ENCODE measurements at regions not wholly inside any gene's neighbourhood (a gene's known extent, or its start where the extent isn't known, plus 50 kb on each side); places are given as distances from the start of the nearest gene placed in this dataset.

- Histone ChIP-seq H3K4me1 (replicated peaks) (no peaks in the 10 kb centered on the region), H3K27me3 (replicated peaks) (no peaks in the 10 kb centered on the region)
Measured at GRCh38 chr4:115660465-115660864, 547.0 kb upstream of the NDST4 start.

GRCh38 chr4:115657991-115658650 is 544.7 kb upstream of the NDST4 start:
- no peak overlapping the region for H3K27ac ChIP-seq
- no peaks in the 10 kb centered on the region for H3K9me3 ChIP-seq (replicated peaks)
- no peak for DNase-seq (ENCODE audit: low read depth in 1 of 2, low spot score in 2 of 2)
- no peak overlapping the region for H3K4me3 ChIP-seq
- H3K4me1 ChIP-seq (replicated peaks): no peaks in the 10 kb centered on the region
- H3K27me3 ChIP-seq (replicated peaks): no peaks in the 10 kb centered on the region
- no peaks in the 10 kb centered on the region for H3K36me3 ChIP-seq

More at GRCh38 chr4:115660465-115660864, 547.0 kb upstream of the NDST4 start:
- H3K36me3 ChIP-seq: no peaks in the 10 kb centered on the region
- H3K9me3 ChIP-seq (replicated peaks): no peaks in the 10 kb centered on the region
- DNase-seq (ENCODE audit: low read depth in 1 of 2, low spot score in 2 of 2): no peak
- no peak overlapping the region for H3K27ac ChIP-seq
- H3K4me3 ChIP-seq: no peak overlapping the region

DNA sequence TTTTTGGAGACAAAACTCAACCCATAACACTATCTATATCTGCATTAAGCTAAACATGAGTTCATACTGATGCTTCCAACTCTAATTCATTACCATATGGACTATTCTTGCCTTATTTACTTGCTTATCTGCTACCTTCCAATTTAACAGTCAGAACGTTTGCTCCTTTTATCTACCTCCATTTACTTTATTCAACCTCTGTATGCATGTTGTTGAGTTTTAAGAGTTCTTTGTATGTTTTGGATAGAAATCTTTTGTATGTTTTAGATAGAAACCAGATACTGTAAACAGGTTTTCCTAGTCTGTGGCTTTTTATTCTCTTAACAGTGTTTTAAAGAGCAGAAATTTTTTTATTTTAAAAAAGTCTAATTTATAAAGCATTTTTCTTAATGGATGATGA is 542.2 kb upstream of the NDST4 start:
- DNase-seq (ENCODE audit: low read depth in 1 of 2, low spot score in 2 of 2): no peak
- Histone ChIP-seq H3K9me3 (replicated peaks) (no peaks in the 10 kb centered on the region), H3K27me3 (replicated peaks) (no peaks in the 10 kb centered on the region), H3K27ac (no peak overlapping the region), H3K4me1 (replicated peaks) (no peaks in the 10 kb centered on the region), H3K4me3 (no peak overlapping the region), H3K36me3 (no peaks in the 10 kb centered on the region)

DNA sequence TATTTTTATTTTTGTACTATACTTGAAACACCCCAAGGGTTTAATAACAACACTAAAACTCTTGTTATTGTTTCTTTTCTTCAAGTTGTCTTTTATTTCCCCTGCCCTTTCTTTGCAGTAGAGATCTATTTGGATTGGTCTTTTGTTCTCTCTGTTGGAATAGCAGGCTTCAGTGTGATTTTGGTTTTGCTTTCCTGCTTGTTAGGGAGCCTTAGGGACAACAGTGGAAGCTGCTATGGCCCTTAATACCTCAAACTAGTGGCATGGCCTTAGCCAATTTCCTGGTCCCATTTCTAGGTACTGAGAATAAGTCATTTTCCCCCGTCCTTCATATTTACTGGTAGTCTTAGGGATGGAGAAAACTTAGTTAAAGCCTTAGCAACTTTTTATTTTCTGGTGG is 535.4 kb upstream of the NDST4 start:
- H3K36me3 ChIP-seq: no peaks in the 10 kb centered on the region

DNA sequence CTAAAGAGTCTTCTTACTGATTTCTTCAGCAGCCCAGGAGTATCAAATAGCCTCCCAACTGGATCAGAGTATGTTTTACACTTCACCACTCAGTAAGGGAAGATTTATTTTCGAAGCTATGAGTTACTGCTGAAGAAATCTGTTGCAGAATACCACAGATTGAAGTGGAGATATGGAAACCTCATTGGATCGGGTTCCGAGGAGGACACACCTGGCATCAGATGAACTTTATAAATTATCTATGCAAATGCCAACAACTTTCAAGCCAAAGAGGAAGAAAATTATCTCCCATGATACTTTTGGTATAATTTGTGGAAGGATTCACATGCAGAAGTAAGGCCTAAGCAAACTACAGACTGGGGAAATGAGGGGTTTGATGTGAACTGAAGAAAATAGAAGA is 515.9 kb upstream of the NDST4 start:
- no peaks in the 10 kb centered on the region for H3K9me3 ChIP-seq (replicated peaks)
- DNase-seq (ENCODE audit: low read depth in 1 of 2, low spot score in 2 of 2): no peak
- no peak overlapping the region for H3K4me3 ChIP-seq
- H3K4me1 ChIP-seq (replicated peaks): no peaks in the 10 kb centered on the region
- no peaks in the 10 kb centered on the region for H3K36me3 ChIP-seq
- no peaks in the 10 kb centered on the region for H3K27me3 ChIP-seq (replicated peaks)
- H3K27ac ChIP-seq: no peak overlapping the region

More for the DNA sequence above, 535.4 kb upstream of the NDST4 start:
- no peaks in the 10 kb centered on the region for H3K9me3 ChIP-seq (replicated peaks)
- H3K4me3 ChIP-seq: no peak overlapping the region
- H3K27me3 ChIP-seq (replicated peaks): no peaks in the 10 kb centered on the region
- no peak for DNase-seq (ENCODE audit: low read depth in 1 of 2, low spot score in 2 of 2)
- no peak overlapping the region for H3K27ac ChIP-seq
- no peaks in the 10 kb centered on the region for H3K4me1 ChIP-seq (replicated peaks)

DNA sequence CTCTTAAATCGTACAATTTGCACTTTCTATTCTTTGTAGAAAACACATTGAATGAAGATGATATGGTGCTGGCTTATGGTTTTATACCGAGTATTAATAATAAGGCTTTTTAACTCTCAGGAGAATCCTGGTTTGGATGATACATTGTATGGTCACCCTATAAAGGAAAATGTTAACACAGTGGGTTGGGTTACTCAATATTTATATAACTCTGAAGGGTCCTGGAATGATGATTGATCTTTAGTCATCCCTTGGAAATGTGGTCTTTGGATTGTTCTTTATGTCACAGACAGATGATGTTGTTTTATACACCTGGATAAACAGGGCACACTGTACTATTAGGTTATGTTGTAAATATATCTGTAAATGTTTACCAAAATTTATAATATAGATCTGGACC is 496.2 kb upstream of the NDST4 start:
- Histone ChIP-seq H3K4me3 (no peak overlapping the region), H3K36me3 (no peaks in the 10 kb centered on the region), H3K27me3 (replicated peaks) (no peaks in the 10 kb centered on the region), H3K4me1 (replicated peaks) (no peaks in the 10 kb centered on the region), H3K27ac (no peak overlapping the region), H3K9me3 (replicated peaks) (no peaks in the 10 kb centered on the region)
- DNase-seq (ENCODE audit: low read depth in 1 of 2, low spot score in 2 of 2): no peak

DNA sequence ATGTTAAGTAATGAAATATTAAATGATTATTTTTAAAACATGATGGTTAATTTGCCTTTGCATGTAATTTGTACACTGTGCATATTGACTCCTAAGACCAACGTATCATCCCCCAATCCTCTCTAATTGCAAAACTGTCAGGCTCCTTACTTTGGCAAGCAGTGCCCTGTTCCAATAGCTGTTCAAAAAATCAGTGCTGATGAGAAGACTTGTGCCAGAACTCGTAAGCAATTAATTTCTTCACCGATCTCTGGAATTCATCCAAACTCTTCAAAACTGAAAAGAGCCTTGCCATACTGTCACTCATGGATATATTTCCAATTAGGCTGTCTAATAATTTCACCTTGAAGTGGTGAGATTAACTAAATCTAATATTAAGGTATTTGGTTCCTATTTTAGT is 493.9 kb upstream of the NDST4 start:
- Histone ChIP-seq H3K27me3 (replicated peaks) (no peaks in the 10 kb centered on the region), H3K9me3 (replicated peaks) (no peaks in the 10 kb centered on the region), H3K36me3 (no peaks in the 10 kb centered on the region), H3K4me3 (no peak overlapping the region), H3K4me1 (replicated peaks) (no peaks in the 10 kb centered on the region), H3K27ac (no peak overlapping the region)
- DNase-seq (ENCODE audit: low read depth in 1 of 2, low spot score in 2 of 2): no peak

GRCh38 chr4:115596265-115597001 is 483.0 kb upstream of the NDST4 start:
- DNase-seq (ENCODE audit: low read depth in 1 of 2, low spot score in 2 of 2): no peak
- H3K27me3 ChIP-seq (replicated peaks): no peaks in the 10 kb centered on the region
- H3K9me3 ChIP-seq (replicated peaks): no peaks in the 10 kb centered on the region
- H3K4me3 ChIP-seq: no peak overlapping the region
- no peak overlapping the region for H3K27ac ChIP-seq
- H3K36me3 ChIP-seq: no peaks in the 10 kb centered on the region
- no peaks in the 10 kb centered on the region for H3K4me1 ChIP-seq (replicated peaks)

DNA sequence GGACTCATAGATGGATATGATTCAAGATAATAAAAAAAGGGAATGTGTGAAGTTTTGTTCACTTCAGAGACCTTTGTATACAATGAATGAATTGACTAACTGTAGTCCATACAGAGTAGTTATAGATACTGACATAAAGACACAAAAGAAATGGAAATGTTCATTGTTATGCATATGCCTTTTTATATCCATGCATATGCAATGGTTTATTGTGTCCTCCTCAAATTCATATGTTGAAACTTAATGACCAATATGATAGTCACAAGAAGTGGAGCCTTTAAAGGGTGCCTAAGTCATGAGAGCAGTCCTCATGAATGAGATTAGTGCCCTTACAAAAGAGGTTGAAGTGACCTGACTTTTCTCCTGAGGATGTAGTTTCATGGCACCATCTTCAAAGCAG is 467.5 kb upstream of the NDST4 start:
- Histone ChIP-seq H3K27ac (no peak overlapping the region), H3K4me1 (replicated peaks) (no peaks in the 10 kb centered on the region), H3K27me3 (replicated peaks) (no peaks in the 10 kb centered on the region), H3K36me3 (no peaks in the 10 kb centered on the region), H3K4me3 (no peak overlapping the region), H3K9me3 (replicated peaks) (no peaks in the 10 kb centered on the region)
- no peak for DNase-seq (ENCODE audit: low read depth in 1 of 2, low spot score in 2 of 2)

- no peaks in the 10 kb centered on the region for H3K9me3 ChIP-seq (replicated peaks)
- H3K4me3 ChIP-seq: no peak overlapping the region
- no peaks in the 10 kb centered on the region for H3K4me1 ChIP-seq (replicated peaks)
- DNase-seq (ENCODE audit: low read depth in 1 of 2, low spot score in 2 of 2): no peak
- no peaks in the 10 kb centered on the region for H3K27me3 ChIP-seq (replicated peaks)
- H3K27ac ChIP-seq: no peak overlapping the region
- H3K36me3 ChIP-seq: no peaks in the 10 kb centered on the region
Measured at GRCh38 chr4:115575851-115576250, 462.4 kb upstream of the NDST4 start.

DNA sequence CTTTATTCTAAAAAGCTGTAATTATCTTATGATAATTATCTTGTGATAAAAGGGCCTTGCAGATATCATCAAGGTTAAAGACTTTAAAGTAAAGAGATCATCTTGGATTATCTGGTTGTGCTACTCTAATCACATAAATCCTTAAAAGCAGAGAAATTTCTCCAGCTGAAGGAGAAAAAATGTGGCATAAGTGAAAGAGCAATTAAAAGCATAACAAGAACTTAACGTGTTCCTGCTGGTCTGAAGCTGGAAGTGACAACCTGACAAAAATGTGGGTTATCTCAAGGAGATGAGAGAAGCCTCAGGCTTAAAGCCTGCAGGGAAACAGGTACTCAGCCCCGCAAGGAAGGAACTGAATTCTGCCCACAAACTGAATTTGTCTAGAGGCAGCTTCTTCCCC is 449.1 kb upstream of the NDST4 start:
- Histone ChIP-seq H3K4me3 (no peak overlapping the region), H3K36me3 (no peaks in the 10 kb centered on the region), H3K9me3 (replicated peaks) (no peaks in the 10 kb centered on the region), H3K27ac (no peak overlapping the region), H3K27me3 (replicated peaks) (no peaks in the 10 kb centered on the region), H3K4me1 (replicated peaks) (no peaks in the 10 kb centered on the region)
- no peak for DNase-seq (ENCODE audit: low read depth in 1 of 2, low spot score in 2 of 2)

GRCh38 chr4:115548123-115548522 is 434.7 kb upstream of the NDST4 start:
- H3K9me3 ChIP-seq (replicated peaks): no peaks in the 10 kb centered on the region
- H3K27me3 ChIP-seq (replicated peaks): no peaks in the 10 kb centered on the region

GRCh38 chr4:115537387-115537786 is 424.0 kb upstream of the NDST4 start:
- no peak for DNase-seq (ENCODE audit: low read depth in 1 of 2, low spot score in 2 of 2)
- no peaks in the 10 kb centered on the region for H3K36me3 ChIP-seq
- H3K27ac ChIP-seq: no peak overlapping the region
- H3K9me3 ChIP-seq (replicated peaks): no peaks in the 10 kb centered on the region
- H3K27me3 ChIP-seq (replicated peaks): no peaks in the 10 kb centered on the region
- no peaks in the 10 kb centered on the region for H3K4me1 ChIP-seq (replicated peaks)
- no peak overlapping the region for H3K4me3 ChIP-seq

More at GRCh38 chr4:115548123-115548522, 434.7 kb upstream of the NDST4 start:
- Histone ChIP-seq H3K4me3 (no peak overlapping the region), H3K36me3 (no peaks in the 10 kb centered on the region), H3K4me1 (replicated peaks) (no peaks in the 10 kb centered on the region), H3K27ac (no peak overlapping the region)
- DNase-seq (ENCODE audit: low read depth in 1 of 2, low spot score in 2 of 2): no peak

DNA sequence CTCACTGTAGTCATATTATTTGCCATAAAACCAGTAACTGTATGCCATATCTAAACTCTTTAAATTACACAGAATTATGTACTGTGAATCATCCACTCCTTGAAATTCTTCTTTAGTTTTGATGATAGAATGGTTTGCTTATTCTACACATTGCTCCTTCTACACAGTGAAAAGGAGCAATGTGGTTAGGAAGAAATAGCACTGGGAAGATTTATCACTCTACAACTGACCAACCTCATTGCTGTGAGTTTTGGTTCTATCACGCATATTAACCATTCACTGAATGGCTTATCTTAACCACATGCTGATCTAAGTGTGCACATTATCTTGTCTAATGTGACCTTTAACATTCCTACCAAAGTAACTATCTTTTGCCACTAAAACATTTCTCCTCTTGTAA is 415.7 kb upstream of the NDST4 start:
- no peak overlapping the region for H3K4me3 ChIP-seq
- H3K27me3 ChIP-seq (replicated peaks): no peaks in the 10 kb centered on the region
- no peak for DNase-seq (ENCODE audit: low read depth in 1 of 2, low spot score in 2 of 2)
- no peaks in the 10 kb centered on the region for H3K36me3 ChIP-seq
- H3K9me3 ChIP-seq (replicated peaks): no peaks in the 10 kb centered on the region
- H3K4me1 ChIP-seq (replicated peaks): no peaks in the 10 kb centered on the region
- H3K27ac ChIP-seq: no peak overlapping the region
